ENCODE measurements at regions not wholly inside any gene's neighbourhood (a gene's known extent, or its start where the extent isn't known, plus 50 kb on each side); places are given as distances from the start of the nearest gene placed in this dataset.

DNA sequence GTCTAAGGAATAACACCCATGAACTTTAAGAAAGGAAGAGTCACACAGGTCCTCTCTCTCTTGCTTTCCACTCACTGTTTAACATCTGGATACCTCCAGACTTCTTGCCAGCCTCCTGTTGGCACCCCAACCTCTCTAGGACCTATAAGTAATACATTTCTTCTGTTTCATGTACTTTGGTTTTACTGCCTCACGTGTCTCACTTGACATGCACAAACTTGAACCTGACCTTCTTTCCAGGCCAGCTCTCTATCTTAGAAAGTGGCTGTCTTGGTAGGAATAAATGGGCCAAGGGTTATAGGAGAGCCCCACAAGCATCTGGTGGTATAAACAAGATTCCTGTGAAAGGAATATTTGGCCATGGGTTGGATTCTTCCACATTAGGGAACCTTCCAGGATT is 614.8 kb upstream of the AGA start:
- TF ChIP-seq POLR2A (IDR thresholded peaks at IDR 0.05; ENCODE audit: low read length) (no peak), GATA1 (IDR thresholded peaks at IDR 0.05; ENCODE audit: low read depth, low read length) (no peak)

Data from erythroblast (primary cell).